ENCODE measurements at regions not wholly inside any gene's neighbourhood (a gene's known extent, or its start where the extent isn't known, plus 50 kb on each side); places are given as distances from the start of the nearest gene placed in this dataset.

- TF ChIP-seq SUZ12 (IDR thresholded peaks at IDR 0.05; ENCODE audit: extremely low read depth, insufficient read depth, insufficient read length) (no peak), YY1 (IDR thresholded peaks at IDR 0.05; ENCODE audit: insufficient read depth, insufficient read length) (no peak)
Observed at GRCh38 chr4:149986917-149987316, 91.3 kb upstream of the DCLK2 start.
